Lung (tissue), 11 donors: ENCODE measurements at regions not wholly inside any gene's neighbourhood (a gene's known extent, or its start where the extent isn't known, plus 50 kb on each side); places are given as distances from the start of the nearest gene placed in this dataset.

Experiments used
- ATAC-seq: fragments of 200-7000 bp; cut with Tn5 transposase; one replicate; pipeline ENCODE4 v1.9.1; 2020; ENCODE audit warnings: moderate number of reproducible peaks; ENCODE audit not compliant: insufficient read depth, low FRiP score
- DNase-seq, 3 donors: peaks; one replicate each; pipeline ENCODE4 v3.0.0-alpha.2; 2013 to 2017
- H3K27ac ChIP-seq, 2 donors: one replicate each; pipeline ENCODE4 v1.5.1; 2013; ENCODE audit warnings: mild to moderate bottlenecking in 2 of 2, moderate library complexity in 2 of 2, control low read depth in 1 of 2, inconsistent platforms in 1 of 2, low read depth in 1 of 2, low read length in 1 of 2
- H3K27me3 ChIP-seq, 3 donors: one replicate each; pipeline ENCODE4 v1.5.1; 2013; ENCODE audit warnings: low read length in 2 of 3; ENCODE audit not compliant: control insufficient read depth in 3 of 3, insufficient read depth in 3 of 3
- H3K36me3 ChIP-seq, 4 donors: one replicate each; pipeline ENCODE4 v1.5.1; 2013; ENCODE audit warnings: low read length in 4 of 4, mild to moderate bottlenecking in 1 of 4, moderate library complexity in 1 of 4; ENCODE audit not compliant: control insufficient read depth in 4 of 4, insufficient read depth in 4 of 4
- H3K4me1 ChIP-seq, 5 donors: one replicate each; pipeline ENCODE4 v1.5.1; 2013; ENCODE audit warnings: low read length in 5 of 5, mild to moderate bottlenecking in 2 of 5, moderate library complexity in 1 of 5; ENCODE audit not compliant: control insufficient read depth in 5 of 5, insufficient read depth in 5 of 5
- H3K4me3 ChIP-seq: one replicate; pipeline ENCODE4 v1.5.1; 2013; ENCODE audit warnings: mild to moderate bottlenecking, control low read depth, moderate library complexity
- H3K9ac ChIP-seq, 2 donors: one replicate each; pipeline ENCODE4 v1.5.1; 2013; ENCODE audit warnings: low read length in 2 of 2, control low read depth in 1 of 2; ENCODE audit not compliant: insufficient read depth in 1 of 2
- H3K9me3 ChIP-seq, 4 donors: one replicate each; pipeline ENCODE4 v1.5.1; 2013; ENCODE audit warnings: low read length in 3 of 4, mild to moderate bottlenecking in 1 of 4, moderate library complexity in 1 of 4; ENCODE audit not compliant: control insufficient read depth in 4 of 4, insufficient read depth in 3 of 4
- CTCF ChIP-seq: IDR thresholded peaks from 2 replicates; pipeline ENCODE4 v1.5.1; 2012; ENCODE audit warnings: mild to moderate bottlenecking; ENCODE audit errors: control extremely low read depth, extremely low read depth
- WGBS, 2 donors: extraction: QIAGEN DNeasy Blood & Tissue Kit; methylation state at CpG; one replicate each; pipeline ENCODE4 v1.1.7; 2013; 5-methylcytosine and 5-hydroxymethylcytosine counted together
- donor health status: control.
- donor health status: control.
- donor health status: Bipolar disorder and iron deficiency.
- donor health status: healthy.
- donor health status: DM: yes; HTN: yes; CAD: no.

- ATAC-seq (no peak), DNase-seq (no peak)
- no peak overlapping the region for H3K4me3 ChIP-seq
- H3K27me3 ChIP-seq, result no peaks in the 10 kb centered on the region
- no peaks in the 10 kb centered on the region for H3K9me3 ChIP-seq
- TF ChIP-seq CTCF, result no peak
- no peak overlapping the region for H3K9ac ChIP-seq
- H3K27ac ChIP-seq, result no peak overlapping the region
- no peaks in the 10 kb centered on the region for H3K36me3 ChIP-seq
- H3K4me1 ChIP-seq, result no peaks in the 10 kb centered on the region
- WGBS, 2 donors, result 86 to 97% methylated on average over 2 of the region's 2 CpGs
Observed at GRCh38 chr15:93830221-93831080, 400.9 kb upstream of the MCTP2 start.

DNA sequence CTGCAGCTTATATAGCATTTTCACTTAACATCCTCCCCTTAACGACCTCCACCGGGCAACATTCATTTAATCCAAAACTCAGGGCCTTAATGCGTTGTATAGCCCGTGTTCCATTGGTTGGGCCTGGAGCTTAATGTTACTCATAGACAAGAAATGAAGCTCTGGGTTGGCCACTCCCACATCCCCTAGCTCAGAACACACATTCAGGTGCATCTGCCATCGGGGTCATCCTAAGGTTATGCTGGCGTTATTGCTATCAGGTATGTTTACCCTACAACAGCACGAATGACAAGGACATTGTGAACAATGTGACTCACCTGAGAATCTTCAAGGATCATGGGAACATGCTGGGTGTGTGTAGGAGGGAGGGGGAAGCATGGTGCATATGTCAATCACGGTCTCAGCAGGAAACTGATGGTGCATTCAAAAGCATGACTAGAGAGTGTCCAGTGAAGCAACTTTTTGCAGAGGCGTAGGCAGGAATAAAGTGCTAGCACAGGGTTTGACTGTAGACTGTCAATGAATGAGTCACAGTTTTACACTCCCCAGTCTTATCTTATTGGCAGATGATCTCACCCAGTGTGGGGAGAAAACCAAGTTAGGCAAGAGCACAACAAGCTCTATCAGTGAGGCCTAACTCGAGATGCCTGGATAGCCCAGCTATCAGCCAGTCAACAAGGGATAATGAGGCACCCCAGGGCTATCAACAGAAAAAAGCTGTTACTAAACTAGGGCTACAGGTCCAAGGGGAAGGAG lies 402.1 kb upstream of the MCTP2 start:
- H3K9me3 ChIP-seq, result no peaks in the 10 kb centered on the region
- H3K4me3 ChIP-seq, result no peak overlapping the region
- no peaks in the 10 kb centered on the region for H3K27me3 ChIP-seq
- ATAC-seq (peak; percentile 77), DNase-seq (peak in 2 of 3 donors; percentile 4 to 19)
- H3K9ac ChIP-seq, result no peak overlapping the region
- H3K4me1 ChIP-seq, result peaks cover 0 to 3% (median 0%) of the 10 kb centered on the region in 5 donors
- TF ChIP-seq CTCF, result no peak
- no peak overlapping the region for H3K27ac ChIP-seq
- H3K36me3 ChIP-seq, result no peaks in the 10 kb centered on the region
- WGBS, 2 donors, result 78 to 91% methylated on average over 10 of the region's 10 CpGs

DNA sequence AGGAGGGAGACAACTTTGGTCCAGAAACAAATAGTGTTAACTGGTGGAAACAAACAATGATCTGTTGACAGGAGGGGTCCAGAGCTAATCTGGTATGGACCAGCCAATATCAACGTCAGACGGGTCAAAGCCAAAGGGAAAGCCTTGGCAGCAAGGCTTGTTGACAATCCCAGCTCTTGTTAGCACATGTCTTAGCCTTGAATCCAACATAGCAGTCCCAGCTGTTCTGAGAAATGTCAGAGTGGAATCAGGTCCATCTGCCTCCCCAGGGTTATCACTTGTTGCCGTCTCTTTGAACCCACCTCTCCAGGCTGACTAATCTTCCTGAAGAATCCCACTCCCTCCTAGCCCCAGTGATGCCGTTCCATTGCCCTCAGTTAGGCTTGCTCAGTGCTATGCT lies 404.6 kb upstream of the MCTP2 start:
- DNase-seq (peak in 2 of 3 donors; percentile 5 to 69), ATAC-seq (no peak)
- TF ChIP-seq CTCF, result no peak
- no peak overlapping the region for H3K27ac ChIP-seq
- no peaks in the 10 kb centered on the region for H3K27me3 ChIP-seq
- H3K36me3 ChIP-seq, result no peaks in the 10 kb centered on the region
- no peak overlapping the region for H3K4me3 ChIP-seq
- no peak overlapping the region for H3K9ac ChIP-seq
- peaks cover 0 to 5% (median 0%) of the 10 kb centered on the region in 5 donors for H3K4me1 ChIP-seq
- no peaks in the 10 kb centered on the region for H3K9me3 ChIP-seq
- WGBS, 2 donors, result 75 to 87% methylated on average over 4 of the region's 4 CpGs
